ENCODE measurements at regions not wholly inside any gene's neighbourhood (a gene's known extent, or its start where the extent isn't known, plus 50 kb on each side); places are given as distances from the start of the nearest gene placed in this dataset.

DNA sequence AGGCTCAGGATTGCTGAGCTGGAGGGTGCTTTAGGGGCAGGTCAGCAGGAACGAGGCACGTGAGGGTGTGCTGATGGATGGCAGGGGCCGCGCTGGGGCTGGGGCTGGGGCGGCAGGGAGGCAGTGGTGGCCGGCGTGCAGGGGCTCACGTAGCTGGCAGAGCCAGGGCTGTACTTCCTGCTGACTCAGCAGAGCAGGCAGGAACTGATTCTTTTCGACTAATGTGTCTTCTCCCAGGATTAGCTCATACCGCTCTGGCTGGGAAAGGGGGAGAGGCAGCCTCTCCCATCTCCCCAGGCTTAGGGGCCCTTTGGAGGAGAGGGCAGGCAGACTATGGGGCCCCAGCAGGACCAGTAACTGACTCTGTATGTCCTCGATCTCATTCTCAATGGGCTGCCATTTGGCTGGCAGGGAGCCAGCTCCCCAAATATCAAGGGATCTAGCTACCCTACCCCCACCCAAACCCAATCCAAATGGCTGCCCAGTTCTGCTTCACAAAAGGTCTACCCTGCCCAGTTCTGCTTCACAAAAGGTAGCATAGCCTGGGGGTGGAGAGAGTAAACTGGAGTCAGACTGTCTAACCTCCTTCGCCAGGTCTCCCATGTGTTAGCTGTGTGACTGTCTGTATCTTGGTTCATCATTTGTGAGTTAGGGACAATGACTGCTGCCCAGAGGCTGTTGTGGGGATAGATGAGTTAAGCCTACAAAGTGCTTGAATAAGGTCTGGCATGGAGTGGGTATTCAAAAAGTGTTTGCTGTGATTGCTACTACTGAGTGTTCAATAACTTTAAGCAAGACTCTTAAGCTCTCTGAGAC is 100.1 kb upstream of the SLC2A1 start:
- FAIRE-seq (no peak), DNase-seq (ENCODE audit: insufficient read length, low spot score) (peak; percentile 69)
- no peak for TF ChIP-seq POLR2A (IDR thresholded peaks at IDR 0.05; ENCODE audit: low read depth, low read length)

DNA sequence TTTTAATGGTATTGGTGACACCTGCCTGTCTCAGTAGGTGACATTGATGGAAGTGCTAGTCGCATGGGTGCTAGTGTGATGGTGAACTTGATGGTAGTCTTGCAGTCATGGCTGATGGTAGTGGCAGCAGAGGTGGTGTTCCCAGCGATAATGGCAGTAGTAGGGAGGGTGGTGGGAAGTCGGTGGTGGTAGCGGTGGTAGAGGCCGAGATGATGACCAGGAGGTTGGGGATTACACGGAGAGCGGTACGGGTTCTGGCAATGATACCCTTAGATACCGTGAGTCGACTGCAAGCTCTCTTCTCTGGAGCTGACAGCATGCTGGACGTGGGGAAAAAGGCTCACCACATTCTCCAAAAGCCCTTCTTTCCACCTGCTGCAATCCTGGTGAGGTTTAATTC is 99.4 kb upstream of the SLC2A1 start:
- no peak for FAIRE-seq
- DNase-seq (ENCODE audit: insufficient read length, low spot score) = no peak
- TF ChIP-seq POLR2A (IDR thresholded peaks at IDR 0.05; ENCODE audit: low read depth, low read length) = no peak

DNA sequence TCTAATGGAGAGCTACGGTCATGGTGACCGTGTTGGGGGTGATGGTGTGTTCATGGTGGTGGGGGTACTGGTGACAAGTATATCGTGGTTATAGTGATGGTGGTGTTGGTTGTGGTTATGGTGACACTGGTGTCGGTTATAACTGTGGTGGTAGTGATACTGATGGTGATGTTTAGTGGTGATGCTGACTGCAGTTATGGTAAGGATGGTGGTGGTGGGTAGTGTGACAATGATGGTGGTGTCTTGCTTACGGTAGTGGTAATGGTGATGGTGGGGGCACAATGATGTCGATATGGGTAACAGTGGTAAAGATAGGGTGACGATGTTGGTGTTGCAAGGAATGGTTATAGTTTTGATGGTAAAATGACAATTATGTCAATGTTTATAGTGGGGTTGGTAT is 98.9 kb upstream of the SLC2A1 start:
- no peak for FAIRE-seq
- no peak for TF ChIP-seq POLR2A (IDR thresholded peaks at IDR 0.05; ENCODE audit: low read depth, low read length)
- DNase-seq (ENCODE audit: insufficient read length, low spot score) = no peak

DNA sequence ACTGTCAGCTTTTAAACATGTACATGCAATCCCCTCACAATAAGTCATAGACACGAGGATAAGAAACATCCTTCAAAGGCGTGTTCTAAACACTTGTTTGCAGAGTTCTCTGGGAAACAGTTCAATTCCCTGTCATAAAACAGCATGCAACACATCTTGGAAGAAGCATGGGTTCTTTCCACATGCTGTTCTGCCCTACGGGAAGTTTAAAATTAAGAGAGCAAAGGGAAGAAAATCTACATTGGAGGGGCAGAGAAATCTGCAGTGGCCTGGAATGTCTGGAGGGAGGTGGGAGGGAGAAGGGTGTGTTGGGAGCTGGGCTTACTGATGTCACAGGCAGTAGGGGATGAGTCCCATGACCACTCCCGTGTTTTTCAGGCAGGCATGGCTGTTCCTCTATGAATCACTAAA is 98.3 kb upstream of the SLC2A1 start:
- FAIRE-seq (no peak), DNase-seq (ENCODE audit: insufficient read length, low spot score) (no peak)
- TF ChIP-seq POLR2A (IDR thresholded peaks at IDR 0.05; ENCODE audit: low read depth, low read length) = no peak

DNA sequence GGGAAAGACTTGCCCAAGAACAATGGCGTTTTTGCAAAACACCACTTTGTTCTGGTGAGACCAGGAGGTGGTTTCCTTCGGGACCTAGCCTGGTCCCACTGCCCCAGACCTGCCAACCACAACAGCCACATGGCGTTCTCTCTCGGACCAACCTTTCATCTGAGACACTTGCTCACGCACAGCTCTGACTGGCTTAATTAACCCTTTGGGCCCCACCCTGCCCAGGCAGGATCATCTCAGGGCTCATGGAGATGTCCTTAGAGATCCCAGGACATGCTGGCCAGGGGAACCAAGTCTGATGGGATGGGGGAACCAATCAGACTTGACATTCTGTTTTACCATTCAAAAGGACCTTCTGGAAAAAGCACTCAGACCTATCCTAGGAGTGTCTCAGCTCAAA is 97.8 kb upstream of the SLC2A1 start:
- FAIRE-seq (no peak), DNase-seq (ENCODE audit: insufficient read length, low spot score) (no peak)
- no peak for TF ChIP-seq POLR2A (IDR thresholded peaks at IDR 0.05; ENCODE audit: low read depth, low read length)

DNA sequence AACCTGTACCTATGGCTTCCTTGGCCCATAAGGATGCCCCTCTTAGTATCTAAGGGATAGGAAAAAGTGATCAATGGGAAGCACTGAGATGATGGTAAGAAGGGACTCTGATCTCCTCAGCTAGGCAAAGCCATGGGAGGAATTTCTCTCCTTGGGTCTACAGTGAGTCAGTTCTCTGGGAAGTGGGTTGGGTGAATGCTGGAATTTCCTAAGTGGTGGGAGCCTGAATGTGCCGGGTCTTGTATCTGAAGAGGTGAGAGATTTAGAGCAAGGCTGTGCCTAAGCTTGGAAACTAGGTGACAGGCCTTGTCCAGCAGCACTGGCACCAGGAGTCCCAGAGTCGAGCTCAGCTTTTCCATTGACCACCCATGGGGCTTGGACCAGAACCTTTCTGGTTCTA is 96.3 kb upstream of the SLC2A1 start:
- FAIRE-seq = no peak

DNA sequence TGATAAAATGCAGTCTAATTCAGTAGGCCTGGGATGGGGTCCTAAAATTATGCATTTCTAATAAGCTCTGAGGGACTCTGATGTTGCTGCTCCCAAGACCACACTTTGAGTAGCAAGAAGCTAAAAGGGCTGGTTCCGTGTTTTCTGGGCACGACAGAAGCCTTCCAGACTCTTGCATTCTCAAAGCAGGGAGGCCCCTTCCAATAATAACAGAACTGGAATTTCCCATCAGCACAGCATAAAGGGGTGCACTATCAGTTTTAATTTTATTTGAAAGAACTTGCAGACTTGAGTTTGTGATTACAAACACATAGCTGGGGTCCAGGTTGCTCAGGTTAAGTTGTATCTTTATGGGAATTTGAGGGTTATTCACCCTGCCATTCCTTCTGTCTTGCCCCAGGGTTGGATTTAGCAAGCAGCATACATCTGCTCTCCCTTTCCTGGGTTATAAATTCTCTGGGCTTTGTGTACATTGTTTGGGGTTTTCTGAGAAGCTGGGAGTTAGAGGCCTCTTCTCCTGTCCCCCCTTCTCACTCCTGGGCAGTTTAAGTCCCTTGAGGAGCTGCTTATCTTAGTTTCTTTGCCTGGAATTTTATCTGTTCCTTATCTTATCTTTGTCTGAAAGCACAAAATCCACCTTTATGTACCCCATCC is 94.2 kb upstream of the SLC2A1 start:
- no peak for TF ChIP-seq POLR2A (IDR thresholded peaks at IDR 0.05; ENCODE audit: low read depth, low read length)
- no peak for FAIRE-seq

More for the DNA sequence above, 96.3 kb upstream of the SLC2A1 start:
- DNase-seq (ENCODE audit: insufficient read length, low spot score) = no peak
- no peak for TF ChIP-seq POLR2A (IDR thresholded peaks at IDR 0.05; ENCODE audit: low read depth, low read length)

DNA sequence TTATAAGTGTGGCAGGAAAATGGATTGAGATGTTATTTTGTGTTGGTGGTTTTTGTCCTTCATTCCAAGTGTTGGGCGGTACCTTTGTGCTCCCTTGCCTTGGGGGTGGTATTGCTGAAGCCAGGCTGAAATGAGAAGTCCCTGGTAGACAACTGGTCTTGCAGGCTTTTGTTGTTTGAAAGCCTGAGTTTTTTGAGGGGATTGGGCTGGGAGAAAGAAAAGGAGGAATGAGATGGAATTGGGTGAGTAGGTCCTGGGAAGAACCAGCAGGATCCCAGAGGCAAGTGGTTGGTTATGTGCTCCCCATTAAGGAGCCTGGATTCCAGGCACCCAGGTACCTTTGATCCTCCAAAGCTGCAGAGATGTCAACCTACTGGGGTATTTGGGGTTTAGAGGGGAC is 93.7 kb upstream of the SLC2A1 start:
- FAIRE-seq (no peak), DNase-seq (ENCODE audit: insufficient read length, low spot score) (no peak)
- no peak for TF ChIP-seq POLR2A (IDR thresholded peaks at IDR 0.05; ENCODE audit: low read depth, low read length)

More for the DNA sequence above, 94.2 kb upstream of the SLC2A1 start:
- DNase-seq (ENCODE audit: insufficient read length, low spot score) = no peak

DNA sequence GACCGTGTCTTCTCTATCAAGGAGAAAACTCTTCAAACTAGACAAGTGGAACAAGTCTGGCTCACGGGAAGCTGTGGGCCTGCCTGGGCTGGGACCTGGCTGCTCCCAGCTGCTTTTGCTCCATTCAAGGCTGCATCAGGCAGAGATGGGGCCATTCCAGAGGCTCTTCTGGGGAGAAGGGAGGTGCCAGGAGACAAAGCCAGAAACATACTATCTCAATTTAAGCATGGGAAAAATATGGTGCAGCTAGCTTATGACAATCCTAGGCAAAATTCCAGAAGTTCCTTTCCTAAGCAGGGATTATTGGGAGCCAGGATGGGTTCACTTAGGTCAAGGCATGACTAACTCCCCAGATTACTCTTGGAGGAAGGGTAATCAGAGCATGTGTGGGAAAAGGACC is 90.8 kb upstream of the SLC2A1 start:
- FAIRE-seq (no peak), DNase-seq (ENCODE audit: insufficient read length, low spot score) (no peak)
- no peak for TF ChIP-seq POLR2A (IDR thresholded peaks at IDR 0.05; ENCODE audit: low read depth, low read length)

DNA sequence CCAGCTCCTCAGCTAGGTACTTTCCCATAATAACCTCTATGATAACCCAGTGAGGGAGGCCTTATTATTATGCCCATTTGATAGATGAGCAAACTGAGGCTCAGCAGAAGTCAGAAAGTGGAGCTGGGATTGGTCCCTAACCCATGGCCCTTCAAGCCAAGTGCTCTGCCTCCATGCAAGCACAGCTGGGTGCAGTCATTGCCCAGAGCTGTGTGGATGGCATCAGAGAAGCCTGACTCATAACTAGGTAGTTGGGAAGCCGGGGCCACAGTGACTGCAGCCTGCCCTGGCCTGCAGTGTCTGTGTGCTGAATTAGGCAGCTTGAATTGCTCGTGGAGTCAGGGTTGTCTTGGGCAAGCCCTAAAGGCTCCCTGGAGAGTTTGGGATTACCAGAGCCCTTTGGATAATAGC is 89.9 kb upstream of the SLC2A1 start:
- FAIRE-seq = peak; percentile 71
- peak; percentile 70 for DNase-seq (ENCODE audit: insufficient read length, low spot score)
- no peak for TF ChIP-seq POLR2A (IDR thresholded peaks at IDR 0.05; ENCODE audit: low read depth, low read length)

DNA sequence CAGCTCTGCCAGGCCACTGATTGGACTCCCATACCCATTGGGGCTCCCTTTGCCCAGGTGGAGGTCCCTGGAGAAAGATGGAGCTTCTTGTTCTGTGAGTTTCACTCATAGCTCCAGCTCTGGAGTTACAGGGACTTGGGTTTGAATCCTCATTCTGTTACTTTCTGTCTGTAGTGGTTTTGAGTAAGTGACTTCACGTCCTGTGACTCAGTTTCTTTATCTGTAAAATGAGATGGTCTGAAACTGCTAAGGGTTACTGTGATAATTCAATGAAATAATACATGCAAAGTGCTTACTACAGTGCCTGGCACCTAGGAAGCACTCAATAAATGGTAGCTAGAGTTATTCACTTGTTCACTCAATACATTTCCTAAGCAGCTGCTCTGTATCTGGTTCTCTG is 88.5 kb upstream of the SLC2A1 start:
- TF ChIP-seq POLR2A (IDR thresholded peaks at IDR 0.05; ENCODE audit: low read depth, low read length) = no peak
- FAIRE-seq (no peak), DNase-seq (ENCODE audit: insufficient read length, low spot score) (no peak)

DNA sequence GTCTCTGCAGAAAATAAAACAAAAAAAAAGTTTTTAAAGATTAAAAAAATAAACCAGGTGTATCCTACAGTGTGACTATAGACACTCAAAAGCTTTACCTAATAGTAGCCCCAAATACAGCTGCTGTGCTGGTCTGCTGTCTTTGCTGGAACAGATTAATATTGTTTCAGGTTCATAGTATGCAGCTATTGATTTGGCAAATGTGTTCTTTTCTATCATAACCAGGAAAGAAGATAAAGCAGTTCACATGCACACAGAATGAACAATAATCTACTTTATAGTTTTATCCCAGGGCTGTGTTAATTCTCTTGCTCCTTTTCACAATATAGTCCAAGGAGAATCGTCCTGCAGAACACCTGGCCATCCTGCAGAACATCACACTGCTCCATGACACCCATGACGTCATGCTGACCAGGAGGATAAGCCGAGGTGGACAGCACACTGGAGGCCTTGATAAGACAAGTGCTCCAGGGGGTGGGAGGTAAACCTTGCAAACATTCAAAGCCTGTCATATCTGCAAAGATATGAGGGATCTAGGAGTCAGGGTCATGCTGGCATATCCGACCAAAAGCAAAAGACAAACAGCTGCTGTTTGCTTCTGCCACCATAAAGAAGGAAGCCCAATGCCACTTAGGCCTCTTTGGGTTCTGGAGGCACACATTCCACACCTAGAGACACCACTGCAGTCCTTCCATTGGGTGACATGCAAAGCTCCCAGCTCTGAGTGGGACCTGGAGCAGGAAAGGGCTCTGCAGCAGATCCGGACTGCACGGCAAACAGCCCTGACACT is 86.1 kb upstream of the SLC2A1 start:
- TF ChIP-seq POLR2A (IDR thresholded peaks at IDR 0.05; ENCODE audit: low read depth, low read length) = no peak
- DNase-seq (ENCODE audit: insufficient read length, low spot score) (no peak), FAIRE-seq (no peak)

DNA sequence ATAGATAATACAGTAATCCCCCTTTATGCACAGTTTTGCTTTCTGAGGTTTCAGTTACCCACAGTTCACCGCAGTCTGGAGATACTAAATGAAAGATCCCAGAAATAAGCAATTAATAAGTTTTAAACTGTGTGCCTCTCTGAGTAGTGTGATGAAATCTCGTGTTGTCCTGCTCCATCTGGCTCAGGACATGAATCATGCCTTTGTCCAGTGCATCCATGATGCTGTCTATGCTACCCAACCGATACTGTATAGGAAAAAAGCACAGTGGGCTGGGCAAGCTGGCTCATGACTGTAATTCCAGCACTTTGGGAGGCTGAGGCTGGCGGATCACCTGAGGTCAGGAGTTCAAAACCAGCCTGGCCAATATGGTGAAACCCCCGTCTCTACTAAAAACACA is 85.0 kb upstream of the SLC2A1 start:
- FAIRE-seq (no peak), DNase-seq (ENCODE audit: insufficient read length, low spot score) (no peak)
- TF ChIP-seq POLR2A (IDR thresholded peaks at IDR 0.05; ENCODE audit: low read depth, low read length) = no peak

DNA sequence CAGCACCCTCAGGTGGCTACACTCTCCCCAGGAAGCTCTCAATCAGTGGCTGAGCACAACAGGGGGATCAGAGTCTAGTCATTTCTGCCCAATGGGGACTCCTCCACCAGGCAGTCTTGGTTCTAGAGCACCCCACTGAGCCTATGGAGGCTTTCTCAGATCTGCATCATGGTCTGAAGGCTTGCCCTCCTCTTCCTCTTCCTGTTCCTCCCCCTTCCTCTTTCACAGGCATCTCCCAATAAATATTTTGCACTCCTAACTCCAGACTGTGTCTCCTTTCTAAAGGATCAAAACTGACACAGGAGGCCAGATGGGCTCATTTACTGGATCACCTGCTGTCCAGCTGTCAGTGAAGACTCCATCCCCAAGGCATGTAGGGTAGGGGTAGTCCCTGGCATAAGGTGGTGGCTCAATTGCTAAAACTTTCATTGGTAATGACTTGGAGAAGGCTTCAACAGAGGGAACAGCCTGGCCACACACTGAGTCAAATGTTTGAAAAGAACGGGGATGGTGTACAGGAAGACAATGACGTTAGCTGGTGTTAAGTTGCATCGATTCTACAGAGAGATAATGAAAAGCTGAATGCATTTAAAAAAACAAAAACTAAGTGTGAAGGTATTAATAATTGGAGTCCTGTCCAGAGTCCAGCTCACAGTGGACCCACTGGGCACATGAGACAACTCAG is 84.2 kb upstream of the SLC2A1 start:
- no peak for FAIRE-seq
- DNase-seq (ENCODE audit: insufficient read length, low spot score) = no peak
- no peak for TF ChIP-seq POLR2A (IDR thresholded peaks at IDR 0.05; ENCODE audit: low read depth, low read length)

Measured in H54 (cell line).